ENCODE measurements at regions not wholly inside any gene's neighbourhood (a gene's known extent, or its start where the extent isn't known, plus 50 kb on each side); places are given as distances from the start of the nearest gene placed in this dataset.
"Not testable (repeated sequence)": the region's sequence is repeated elsewhere in the genome, so short reads cannot be mapped to it uniquely, and the experiment has no call there.

GRCh38 chr20:40955826-40956225 is 72.8 kb upstream of the TOP1 start:
- TF ChIP-seq POLR2A, CTCF, EP300 (IDR thresholded peaks at IDR 0.05): not testable (repeated sequence)
